Stimulated activated naive B cell treated with anti-CD40 and anti-IgM and Interleukin-4, amounts not matched to agents 10 μg/mL and 1 μg/mL and 100 μg/mL, for 72 hours (primary cell): ENCODE measurements at regions not wholly inside any gene's neighbourhood (a gene's known extent, or its start where the extent isn't known, plus 50 kb on each side); places are given as distances from the start of the nearest gene placed in this dataset.
"Not testable (repeated sequence)": the region's sequence is repeated elsewhere in the genome, so short reads cannot be mapped to it uniquely, and the experiment has no call there.

ENCODE experiments used
- ATAC-seq, 2 donors: fragments of 150-1000 bp; cut with Tn5 transposase; replicated peaks; 2 replicates each; pipeline ENCODE4 v1.10.0; 2021; ENCODE audit warnings: moderate library complexity in 1 of 2
- DNase-seq: peaks from one replicate; pipeline ENCODE4 v3.0.0; 2021
- H3K27ac Mint-ChIP-seq: one replicate; pipeline ENCODE4 v1.8.0; 2022; ENCODE audit warnings: mild to moderate bottlenecking, mixed read lengths
- H3K27me3 Mint-ChIP-seq, 2 donors: one replicate each; pipeline ENCODE4 v1.8.0; 2022; ENCODE audit warnings: mixed read lengths in 2 of 2
- H3K36me3 Mint-ChIP-seq, 2 donors: one replicate each; pipeline ENCODE4 v1.8.0; 2022; ENCODE audit warnings: mixed read lengths in 2 of 2, mild to moderate bottlenecking in 1 of 2
- H3K4me1 Mint-ChIP-seq, 2 donors: one replicate each; pipeline ENCODE4 v1.8.0; 2022; ENCODE audit warnings: mixed read lengths in 2 of 2, mild to moderate bottlenecking in 1 of 2
- H3K4me3 Mint-ChIP-seq, 2 donors: one replicate each; pipeline ENCODE4 v1.8.0; 2022; ENCODE audit warnings: mild to moderate bottlenecking in 2 of 2, mixed read lengths in 2 of 2, moderate library complexity in 1 of 2
- H3K9me3 Mint-ChIP-seq, 2 donors: one replicate each; pipeline ENCODE4 v1.8.0; 2022; ENCODE audit warnings: mixed read lengths in 2 of 2, mild to moderate bottlenecking in 1 of 2

DNA sequence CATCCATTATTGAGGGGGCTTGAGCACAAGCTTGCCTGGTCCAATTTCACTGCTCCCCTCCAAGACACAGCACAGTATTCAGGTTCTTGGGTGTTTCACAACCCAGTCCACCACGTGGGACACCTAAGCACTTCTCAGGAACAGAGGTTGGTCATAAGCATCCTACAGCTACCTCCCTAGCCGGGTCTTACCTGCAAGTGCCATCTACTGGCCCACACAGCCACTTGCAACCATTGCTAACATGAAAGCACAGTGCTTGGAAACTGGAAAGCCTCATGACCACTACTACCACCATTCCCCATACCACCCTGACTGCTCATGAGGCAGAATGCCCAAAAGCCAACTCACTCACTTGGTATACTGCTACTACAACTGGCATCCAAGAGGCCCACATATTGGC is 105.7 kb upstream of the RPRM start:
- Mint-ChIP-seq H3K27me3 (no peaks in the 10 kb centered on the region), H3K27ac (no peak overlapping the region), H3K4me1 (no peaks in the 10 kb centered on the region), H3K4me3 (no peak overlapping the region), H3K36me3 (no peaks in the 10 kb centered on the region), H3K9me3 (peaks cover 9 to 13% of the 10 kb centered on the region in 2 donors)
- ATAC-seq = peak in 1 of 2 donors; percentile 25
- no peak for DNase-seq

DNA sequence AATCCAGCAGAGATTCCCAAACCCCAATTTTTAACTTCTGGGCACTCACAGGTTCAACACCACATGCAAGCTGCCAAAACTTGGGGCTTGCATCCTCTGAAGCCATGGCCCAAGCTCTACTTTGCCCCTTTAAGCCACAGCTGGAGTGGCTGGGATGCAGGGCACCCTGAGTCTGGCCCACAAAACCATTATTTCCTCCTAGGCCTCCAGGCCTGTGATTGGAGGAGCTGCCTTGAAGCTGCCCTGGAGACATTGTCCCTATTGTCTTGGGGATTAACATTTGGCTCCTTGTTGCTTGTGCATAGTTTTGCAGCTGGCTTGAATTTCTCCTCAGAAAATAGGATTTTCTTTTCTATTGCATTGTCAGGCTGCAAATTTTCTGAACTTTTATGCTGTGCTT is 109.8 kb upstream of the RPRM start:
- H3K4me3 Mint-ChIP-seq = no peak overlapping the region
- no peaks in the 10 kb centered on the region for H3K27me3 Mint-ChIP-seq
- ATAC-seq (no peak), DNase-seq (no peak)
- H3K9me3 Mint-ChIP-seq = peaks cover 13 to 25% of the 10 kb centered on the region in 2 donors
- no peaks in the 10 kb centered on the region for H3K4me1 Mint-ChIP-seq
- H3K27ac Mint-ChIP-seq = no peak overlapping the region
- H3K36me3 Mint-ChIP-seq = no peaks in the 10 kb centered on the region

DNA sequence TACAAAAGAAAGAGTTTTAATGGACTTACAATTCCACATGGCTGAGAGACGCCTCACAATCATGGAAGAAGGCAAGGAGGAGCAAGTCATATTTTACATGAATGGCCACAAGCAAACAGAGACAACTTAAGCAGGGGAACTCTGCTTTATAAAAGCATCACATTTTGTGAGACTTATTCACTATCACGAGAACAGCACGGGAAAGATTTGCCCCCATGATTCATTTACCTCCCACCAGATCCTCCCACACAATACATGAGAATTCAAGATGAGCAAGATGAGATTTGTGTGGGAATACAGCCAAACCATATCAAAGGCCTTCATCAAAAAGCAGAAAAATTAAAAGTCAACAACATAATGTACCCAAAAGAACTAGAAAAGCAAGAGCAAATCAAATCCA is 111.0 kb upstream of the RPRM start:
- Mint-ChIP-seq H3K4me3 (no peak overlapping the region), H3K36me3 (no peaks in the 10 kb centered on the region), H3K4me1 (no peaks in the 10 kb centered on the region), H3K27me3 (no peaks in the 10 kb centered on the region), H3K9me3 (peaks cover 13 to 25% of the 10 kb centered on the region in 2 donors), H3K27ac (no peak overlapping the region)
- ATAC-seq = no peak
- no peak for DNase-seq

DNA sequence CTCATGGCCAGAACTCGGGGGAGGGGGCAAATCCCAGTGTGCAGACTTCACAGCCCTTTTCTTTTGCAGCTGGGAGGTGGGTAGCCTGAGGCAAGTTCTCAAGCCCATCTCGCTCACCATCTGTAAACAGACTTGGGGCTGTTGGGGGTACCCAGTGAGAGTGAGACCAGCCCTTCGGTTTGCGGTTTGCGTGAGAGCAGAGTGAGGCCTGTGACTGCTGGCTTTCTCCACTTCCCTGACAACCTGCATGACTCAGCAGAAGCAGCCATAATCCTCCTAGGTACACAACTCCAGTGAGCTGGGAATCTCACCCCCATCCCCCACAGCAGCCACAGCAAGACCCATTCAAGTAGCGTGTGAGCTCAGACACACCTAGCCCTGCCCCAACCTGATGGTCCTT is 114.5 kb upstream of the RPRM start:
- H3K27ac Mint-ChIP-seq, H3K27me3 Mint-ChIP-seq, H3K4me1 Mint-ChIP-seq, H3K36me3 Mint-ChIP-seq, ATAC-seq, DNase-seq, H3K4me3 Mint-ChIP-seq: not testable (repeated sequence)
- H3K9me3 Mint-ChIP-seq = peaks cover 0 to 18% of the 10 kb centered on the region in 2 donors

DNA sequence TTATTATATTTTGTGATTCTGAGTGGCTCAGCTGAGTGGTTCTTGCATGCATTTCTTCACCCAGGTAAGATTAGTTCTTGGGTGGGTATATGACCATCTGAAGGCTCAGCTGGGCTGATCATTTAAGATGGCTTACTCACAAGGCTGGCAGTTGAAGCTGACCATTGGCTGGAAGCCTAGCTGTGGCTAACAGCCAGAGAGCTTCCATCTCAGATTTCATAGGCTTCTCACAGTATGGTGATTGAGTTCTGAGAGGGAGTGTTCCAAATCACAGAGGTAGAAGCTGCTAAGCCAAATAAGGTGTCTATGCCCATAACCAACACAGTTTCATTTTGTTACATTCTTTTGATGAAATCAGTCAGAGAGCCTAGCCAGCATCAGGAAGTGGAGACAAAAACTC is 117.4 kb upstream of the RPRM start:
- H3K9me3 Mint-ChIP-seq = peaks cover 0 to 11% of the 10 kb centered on the region in 2 donors
- H3K4me3 Mint-ChIP-seq = no peak overlapping the region
- ATAC-seq (no peak), DNase-seq (no peak)
- no peak overlapping the region for H3K27ac Mint-ChIP-seq
- no peaks in the 10 kb centered on the region for H3K27me3 Mint-ChIP-seq
- no peaks in the 10 kb centered on the region for H3K4me1 Mint-ChIP-seq
- no peaks in the 10 kb centered on the region for H3K36me3 Mint-ChIP-seq

DNA sequence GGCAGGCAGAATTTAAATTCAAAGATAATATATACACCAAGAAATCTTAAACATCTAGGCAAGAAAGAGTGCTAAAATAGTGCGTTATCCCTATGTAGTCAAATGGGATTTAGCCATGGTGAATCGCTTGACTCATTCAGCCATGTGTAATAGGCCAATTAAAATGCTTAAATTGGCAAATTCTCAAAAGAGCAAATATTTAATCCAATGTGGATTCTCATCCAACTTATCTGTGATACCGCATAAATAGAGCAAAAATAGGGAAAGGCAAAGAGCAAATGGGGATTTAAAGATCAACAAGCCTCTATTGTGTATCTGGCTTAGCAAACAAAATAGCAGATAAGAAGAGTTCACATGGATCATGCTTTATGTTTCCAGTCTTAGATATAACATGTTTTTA is 123.2 kb upstream of the RPRM start:
- no peaks in the 10 kb centered on the region for H3K4me1 Mint-ChIP-seq
- H3K4me3 Mint-ChIP-seq = no peak overlapping the region
- no peaks in the 10 kb centered on the region for H3K36me3 Mint-ChIP-seq
- no peak overlapping the region for H3K27ac Mint-ChIP-seq
- DNase-seq = no peak
- H3K9me3 Mint-ChIP-seq = peaks cover 2 to 8% of the 10 kb centered on the region in 2 donors
- H3K27me3 Mint-ChIP-seq = no peaks in the 10 kb centered on the region
- no peak for ATAC-seq

DNA sequence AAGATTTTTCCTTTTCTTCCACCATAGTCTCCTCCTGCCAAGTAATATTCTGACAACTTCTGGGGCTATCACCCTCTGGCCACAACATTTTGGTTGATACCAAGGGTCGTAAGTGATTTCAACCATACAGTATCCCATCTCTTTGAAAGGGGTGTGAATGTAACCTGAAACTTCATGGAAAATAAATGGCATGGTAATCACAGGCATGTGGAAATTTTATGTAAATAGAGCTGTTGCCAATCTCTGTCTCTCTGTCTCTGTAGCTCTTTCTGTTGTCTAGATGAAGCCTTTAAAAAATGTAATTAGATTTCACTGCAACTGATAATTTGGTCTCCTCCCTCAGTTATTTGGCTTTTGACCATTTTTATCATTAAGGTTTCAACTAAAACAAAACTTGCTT is 125.6 kb upstream of the RPRM start:
- Mint-ChIP-seq H3K27ac (no peak overlapping the region), H3K4me3 (no peak overlapping the region), H3K36me3 (no peaks in the 10 kb centered on the region), H3K4me1 (no peaks in the 10 kb centered on the region), H3K9me3 (peaks cover 2 to 10% of the 10 kb centered on the region in 2 donors), H3K27me3 (no peaks in the 10 kb centered on the region)
- ATAC-seq = no peak
- no peak for DNase-seq

DNA sequence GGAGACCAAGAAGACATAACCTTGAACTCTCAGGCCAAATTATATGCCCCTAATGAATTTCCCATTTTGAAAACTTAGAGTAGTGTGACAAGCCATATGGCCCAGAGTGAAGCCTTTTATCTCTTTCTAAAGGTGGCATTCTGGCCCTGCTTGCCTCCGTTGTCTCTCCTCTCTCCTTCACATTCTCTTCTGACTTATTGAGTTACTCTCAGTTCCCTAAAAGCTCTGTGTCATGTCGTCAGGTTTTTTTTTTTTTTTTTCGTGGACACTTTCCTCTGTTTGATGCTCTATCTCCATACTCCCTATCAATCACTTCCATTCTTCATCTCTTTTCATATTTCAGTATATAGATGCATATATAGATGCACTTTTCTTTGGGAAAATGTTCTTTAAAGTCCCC is 128.1 kb upstream of the RPRM start:
- no peak for DNase-seq
- no peaks in the 10 kb centered on the region for H3K36me3 Mint-ChIP-seq
- no peaks in the 10 kb centered on the region for H3K4me1 Mint-ChIP-seq
- no peak overlapping the region for H3K4me3 Mint-ChIP-seq
- peaks cover 0 to 7% of the 10 kb centered on the region in 2 donors for H3K9me3 Mint-ChIP-seq
- H3K27me3 Mint-ChIP-seq = no peaks in the 10 kb centered on the region
- no peak overlapping the region for H3K27ac Mint-ChIP-seq
- no peak for ATAC-seq

DNA sequence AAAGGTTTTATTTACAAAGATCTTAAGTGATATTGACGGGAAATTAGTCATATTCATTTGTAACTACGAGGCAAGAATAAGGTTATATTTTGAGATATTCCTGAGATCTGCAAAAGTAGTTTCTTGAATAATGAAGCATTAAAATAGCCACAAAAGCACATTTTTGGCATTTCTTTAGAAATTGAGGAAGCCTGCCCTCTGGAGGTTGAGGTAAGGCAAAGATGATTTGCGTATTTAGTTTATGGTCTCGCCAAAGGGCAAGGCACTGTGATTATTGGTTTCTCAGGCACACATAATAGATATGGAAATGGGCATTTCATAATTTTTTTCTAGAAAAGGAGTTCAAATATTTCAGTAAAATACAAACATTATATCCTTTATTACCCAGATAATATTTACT is 143.7 kb upstream of the RPRM start:
- H3K4me3 Mint-ChIP-seq = no peak overlapping the region
- no peak overlapping the region for H3K27ac Mint-ChIP-seq
- DNase-seq (no peak), ATAC-seq (no peak)
- no peaks in the 10 kb centered on the region for H3K27me3 Mint-ChIP-seq
- no peaks in the 10 kb centered on the region for H3K4me1 Mint-ChIP-seq
- H3K9me3 Mint-ChIP-seq = peaks cover 10 to 23% of the 10 kb centered on the region in 2 donors
- no peaks in the 10 kb centered on the region for H3K36me3 Mint-ChIP-seq

DNA sequence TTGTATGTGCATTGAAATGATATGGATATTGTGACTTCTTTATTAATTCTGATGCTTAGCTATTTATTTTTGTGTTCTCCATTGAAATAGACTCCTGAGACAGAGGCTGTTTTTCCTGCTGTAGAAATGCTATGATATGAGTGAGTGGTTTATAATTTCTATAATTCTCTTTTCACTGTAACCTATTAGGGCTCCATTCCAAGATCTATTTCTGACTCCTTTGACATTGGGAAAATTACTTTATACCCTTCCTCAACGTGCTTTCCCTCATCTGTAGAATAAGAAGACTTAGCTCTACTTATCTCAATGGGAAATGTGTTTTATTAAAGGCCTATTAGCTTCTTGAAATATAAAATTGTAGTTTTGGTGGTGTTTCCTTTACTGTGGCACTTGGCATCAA is 144.5 kb upstream of the RPRM start:
- ATAC-seq (no peak), DNase-seq (no peak)
- Mint-ChIP-seq H3K4me3 (no peak overlapping the region), H3K36me3 (no peaks in the 10 kb centered on the region), H3K27ac (no peak overlapping the region), H3K9me3 (peaks cover 10 to 20% of the 10 kb centered on the region in 2 donors), H3K27me3 (no peaks in the 10 kb centered on the region), H3K4me1 (no peaks in the 10 kb centered on the region)

DNA sequence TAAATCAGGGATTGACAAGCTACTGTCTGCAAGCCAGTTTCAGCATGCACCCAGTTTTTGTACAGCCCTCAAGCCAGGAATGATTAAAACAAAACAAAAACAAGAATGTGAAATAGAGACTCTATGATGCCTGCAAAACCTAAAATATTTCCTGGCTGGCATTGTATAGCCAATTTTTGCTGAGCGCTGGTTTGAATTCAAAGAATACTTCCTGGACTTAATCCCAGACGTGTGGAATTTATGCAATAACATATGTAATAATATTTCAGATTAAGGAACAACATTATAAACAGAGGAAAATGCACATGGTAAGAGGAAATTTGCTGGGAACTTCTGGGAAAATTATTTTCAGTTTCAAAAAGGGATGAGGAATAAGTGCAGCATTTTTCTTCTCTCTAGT is 148.1 kb upstream of the RPRM start:
- H3K4me1 Mint-ChIP-seq = no peaks in the 10 kb centered on the region
- H3K4me3 Mint-ChIP-seq = no peak overlapping the region
- no peaks in the 10 kb centered on the region for H3K27me3 Mint-ChIP-seq
- H3K9me3 Mint-ChIP-seq = peaks cover 0 to 6% of the 10 kb centered on the region in 2 donors
- DNase-seq = no peak
- no peak overlapping the region for H3K27ac Mint-ChIP-seq
- no peak for ATAC-seq
- no peaks in the 10 kb centered on the region for H3K36me3 Mint-ChIP-seq

DNA sequence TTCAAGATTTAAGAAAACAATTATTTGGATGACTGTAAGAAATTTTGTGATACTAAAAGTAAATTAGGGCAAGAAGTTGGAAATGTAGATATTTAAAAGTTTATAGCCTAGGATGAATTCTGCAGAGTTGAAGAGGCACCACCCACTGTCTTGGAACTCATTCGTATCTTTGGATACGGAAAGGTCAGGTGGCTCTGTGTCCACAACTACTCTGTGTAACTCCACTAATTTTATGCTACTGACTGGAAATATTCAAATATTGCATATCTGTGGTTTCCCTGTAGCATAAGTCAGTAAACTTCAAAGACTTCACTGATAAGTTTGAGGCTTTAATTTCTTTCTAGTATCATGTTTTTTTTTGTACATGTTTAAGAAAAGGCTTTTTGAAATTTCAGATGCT is 156.9 kb upstream of the RPRM start:
- peaks cover 6 to 10% of the 10 kb centered on the region in 2 donors for H3K9me3 Mint-ChIP-seq
- ATAC-seq = no peak
- H3K4me3 Mint-ChIP-seq = no peak overlapping the region
- no peaks in the 10 kb centered on the region for H3K4me1 Mint-ChIP-seq
- DNase-seq = no peak
- H3K27ac Mint-ChIP-seq = no peak overlapping the region
- H3K36me3 Mint-ChIP-seq = no peaks in the 10 kb centered on the region
- H3K27me3 Mint-ChIP-seq = no peaks in the 10 kb centered on the region

DNA sequence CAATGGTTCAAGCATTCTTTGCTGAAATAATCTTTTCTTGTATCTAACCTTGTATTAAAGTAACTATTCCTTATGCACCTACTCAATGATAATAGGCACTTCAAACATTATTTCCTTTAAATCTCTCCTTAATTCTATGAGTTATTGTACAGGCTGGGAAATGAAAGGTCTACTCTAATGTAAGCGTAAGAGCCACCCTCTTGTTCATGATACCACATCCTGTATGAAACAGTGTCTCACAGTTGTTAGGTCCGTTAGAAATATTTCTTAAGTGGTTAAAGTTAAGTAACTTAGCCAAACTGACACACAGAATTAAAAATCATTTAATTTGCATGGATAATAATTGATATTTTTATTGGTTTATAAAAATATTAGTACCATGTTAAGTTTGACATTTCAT is 162.5 kb upstream of the RPRM start:
- peaks cover 6 to 9% of the 10 kb centered on the region in 2 donors for H3K9me3 Mint-ChIP-seq
- no peak overlapping the region for H3K27ac Mint-ChIP-seq
- no peaks in the 10 kb centered on the region for H3K4me1 Mint-ChIP-seq
- no peak for DNase-seq
- no peaks in the 10 kb centered on the region for H3K27me3 Mint-ChIP-seq
- ATAC-seq = no peak
- H3K36me3 Mint-ChIP-seq = no peaks in the 10 kb centered on the region
- no peak overlapping the region for H3K4me3 Mint-ChIP-seq

DNA sequence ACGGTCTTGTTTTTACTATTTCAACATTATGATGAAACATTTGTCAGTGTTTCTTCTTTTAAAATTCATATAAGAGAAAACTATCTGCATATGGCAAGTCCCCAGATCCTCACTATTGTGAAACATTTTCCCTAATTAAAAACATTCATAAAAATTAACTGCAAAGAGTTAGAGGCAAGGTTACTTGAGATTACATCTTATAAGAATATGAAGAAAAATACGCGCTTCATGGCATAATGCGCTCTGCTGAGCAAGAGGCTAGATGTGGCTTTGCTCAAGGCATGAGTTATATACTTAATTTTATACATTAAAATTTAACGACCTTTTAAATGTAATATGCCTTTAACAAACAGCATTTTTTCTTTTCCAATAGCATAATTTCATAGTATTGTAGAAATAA is 166.4 kb upstream of the RPRM start:
- ATAC-seq (no peak), DNase-seq (no peak)
- H3K27me3 Mint-ChIP-seq = no peaks in the 10 kb centered on the region
- H3K27ac Mint-ChIP-seq = no peak overlapping the region
- no peak overlapping the region for H3K4me3 Mint-ChIP-seq
- H3K4me1 Mint-ChIP-seq = no peaks in the 10 kb centered on the region
- no peaks in the 10 kb centered on the region for H3K36me3 Mint-ChIP-seq
- H3K9me3 Mint-ChIP-seq = peaks cover 4 to 14% of the 10 kb centered on the region in 2 donors

DNA sequence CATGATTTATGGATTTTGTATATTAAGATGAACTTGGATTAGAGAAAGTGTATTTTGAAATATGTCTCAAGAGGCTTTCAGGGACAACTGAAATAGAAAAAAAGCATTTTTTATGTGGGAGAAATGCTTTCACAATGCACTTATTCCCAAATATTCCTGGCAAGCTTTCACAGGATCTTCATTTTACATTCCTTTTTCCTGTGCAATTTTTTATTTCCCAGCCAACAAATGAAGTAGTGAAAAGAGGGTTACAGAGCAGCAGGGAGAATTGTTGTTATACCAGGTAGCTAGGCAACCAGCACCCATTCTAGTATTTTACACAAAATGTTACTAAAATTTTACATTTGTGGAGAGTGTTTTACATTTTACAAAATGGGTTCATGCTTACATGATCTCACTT is 167.0 kb upstream of the RPRM start:
- no peak for DNase-seq
- Mint-ChIP-seq H3K4me3 (no peak overlapping the region), H3K4me1 (no peaks in the 10 kb centered on the region), H3K27me3 (no peaks in the 10 kb centered on the region), H3K27ac (no peak overlapping the region), H3K9me3 (peaks cover 2 to 16% of the 10 kb centered on the region in 2 donors), H3K36me3 (no peaks in the 10 kb centered on the region)
- ATAC-seq = no peak

DNA sequence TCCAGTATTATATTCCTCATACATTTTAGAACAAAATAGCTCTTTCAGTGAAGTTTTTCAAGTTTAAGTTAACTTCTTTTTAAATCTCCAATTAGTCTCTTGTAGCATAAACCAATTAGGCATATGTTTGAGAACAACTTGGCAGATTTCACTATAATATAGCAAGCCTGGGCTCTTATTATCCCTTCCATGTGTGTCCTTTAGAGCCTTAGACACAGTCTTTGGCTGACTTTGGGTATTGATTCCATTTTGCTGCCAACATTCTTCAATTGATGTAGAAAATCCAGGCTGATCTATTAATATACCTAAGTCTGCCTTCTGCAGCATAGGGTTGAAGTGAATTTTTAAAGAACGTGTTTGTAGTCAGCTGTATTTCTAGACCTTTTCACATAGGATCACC is 179.1 kb upstream of the RPRM start:
- DNase-seq = no peak
- ATAC-seq = no peak
- Mint-ChIP-seq H3K36me3 (no peaks in the 10 kb centered on the region), H3K4me1 (no peaks in the 10 kb centered on the region), H3K27me3 (no peaks in the 10 kb centered on the region), H3K9me3 (peaks cover 0 to 6% of the 10 kb centered on the region in 2 donors), H3K27ac (no peak overlapping the region), H3K4me3 (no peak overlapping the region)
